NCI-H2196 (cell line): ENCODE measurements at regions not wholly inside any gene's neighbourhood (a gene's known extent, or its start where the extent isn't known, plus 50 kb on each side); places are given as distances from the start of the nearest gene placed in this dataset.
"Not testable (repeated sequence)": the region's sequence is repeated elsewhere in the genome, so short reads cannot be mapped to it uniquely, and the experiment has no call there.

Source experiments
- DNase-seq: peaks from one replicate; lab custom pipeline; 2025; ENCODE audit not compliant: unreplicated experiment; lab: John Stamatoyannopoulos, UW

GRCh38 chr2:23034996-23035395 is 350.0 kb upstream of the KLHL29 start:
- DNase-seq: no peak

GRCh38 chr2:23036629-23037028 is 348.4 kb upstream of the KLHL29 start:
- no peak for DNase-seq

GRCh38 chr2:23037596-23037995 is 347.4 kb upstream of the KLHL29 start:
- DNase-seq: no peak

- DNase-seq: no peak
These were observed 343.5 kb upstream of the KLHL29 start for GRCh38 chr2:23041443-23041842.

GRCh38 chr2:23042216-23042906 is 342.6 kb upstream of the KLHL29 start:
- DNase-seq: no peak

GRCh38 chr2:23050388-23050787 is 334.6 kb upstream of the KLHL29 start:
- no peak for DNase-seq

- no peak for DNase-seq
These were observed 331.4 kb upstream of the KLHL29 start for GRCh38 chr2:23053601-23054000.

GRCh38 chr2:23055251-23055650 is 329.7 kb upstream of the KLHL29 start:
- no peak for DNase-seq

- not testable (repeated sequence) for DNase-seq
These were observed 328.1 kb upstream of the KLHL29 start for GRCh38 chr2:23056846-23057245.

GRCh38 chr2:23058435-23058834 is 326.5 kb upstream of the KLHL29 start:
- no peak for DNase-seq

GRCh38 chr2:23065210-23065609 is 319.8 kb upstream of the KLHL29 start:
- DNase-seq: no peak

GRCh38 chr2:23065936-23066335 is 319.0 kb upstream of the KLHL29 start:
- DNase-seq: no peak

GRCh38 chr2:23066686-23067085 is 318.3 kb upstream of the KLHL29 start:
- DNase-seq: no peak

GRCh38 chr2:23069156-23069555 is 315.8 kb upstream of the KLHL29 start:
- no peak for DNase-seq

GRCh38 chr2:23069923-23070322 is 315.1 kb upstream of the KLHL29 start:
- no peak for DNase-seq

GRCh38 chr2:23073056-23073455 is 311.9 kb upstream of the KLHL29 start:
- no peak for DNase-seq

- no peak for DNase-seq
These were observed 311.3 kb upstream of the KLHL29 start for GRCh38 chr2:23073671-23074070.

- no peak for DNase-seq
These were observed 307.4 kb upstream of the KLHL29 start for GRCh38 chr2:23077596-23077995.

GRCh38 chr2:23078784-23079434 is 306.1 kb upstream of the KLHL29 start:
- DNase-seq: no peak

- no peak for DNase-seq
These were observed 301.0 kb upstream of the KLHL29 start for GRCh38 chr2:23083966-23084365.

GRCh38 chr2:23091019-23091418 is 294.0 kb upstream of the KLHL29 start:
- no peak for DNase-seq

GRCh38 chr2:23091900-23092299 is 293.1 kb upstream of the KLHL29 start:
- no peak for DNase-seq

- DNase-seq: no peak
These were observed 292.1 kb upstream of the KLHL29 start for GRCh38 chr2:23092831-23093230.
